Lower leg skin (tissue), 3 donors: ENCODE measurements at regions not wholly inside any gene's neighbourhood (a gene's known extent, or its start where the extent isn't known, plus 50 kb on each side); places are given as distances from the start of the nearest gene placed in this dataset.

Experiments
- CTCF ChIP-seq, 3 donors: fragments of 450-650 bp; IDR thresholded peaks; one replicate each; pipeline ENCODE4 v1.5.1; 2016; ENCODE audit warnings: antibody characterized with exemption in 3 of 3, mild to moderate bottlenecking in 3 of 3, moderate library complexity in 2 of 3
- POLR2A ChIP-seq, 2 donors: fragments of 450-650 bp; IDR thresholded peaks; one replicate each; pipeline ENCODE4 v1.6.1; 2016 to 2017; ENCODE audit warnings: antibody characterized with exemption in 2 of 2, mild to moderate bottlenecking in 1 of 2, moderate library complexity in 1 of 2

- no peak for TF ChIP-seq POLR2A (IDR thresholded peaks at IDR 0.05)
- TF ChIP-seq CTCF (IDR thresholded peaks at IDR 0.05), result no peak
Measured at GRCh38 chrX:42515939-42516338, 262.0 kb downstream of the PPP1R2C start.
